IMR-90 (cell line): ENCODE measurements at regions not wholly inside any gene's neighbourhood (a gene's known extent, or its start where the extent isn't known, plus 50 kb on each side); places are given as distances from the start of the nearest gene placed in this dataset.

Experiments
- FOS ChIP-seq: fragments of 150-350 bp; IDR thresholded peaks from 2 replicates; pipeline ENCODE4 v1.6.1; 2016; ENCODE audit warnings: low read depth, low read length
- MAZ ChIP-seq: IDR thresholded peaks from 2 replicates; pipeline ENCODE4 v1.6.1; 2012; ENCODE audit warnings: low read depth, mild to moderate bottlenecking, low read length, improper control_type of control experiment, moderate library complexity, borderline replicate concordance
- POLR2A ChIP-seq: IDR thresholded peaks from 2 replicates; pipeline ENCODE4 v1.6.1; 2012; ENCODE audit warnings: mild to moderate bottlenecking, low read depth, low read length
- TF ChIP-seq, protein P1 (sequence below): conservative IDR thresholded peaks from 2 replicates; pipeline ENCODE4 v1.5.1; 2012; ENCODE audit warnings: mild to moderate bottlenecking, low read depth, low read length, improper control_type of control experiment
- TF ChIP-seq, protein P2 (sequence below): fragments of 150-350 bp; IDR thresholded peaks from 2 replicates; pipeline ENCODE4 v1.6.1; 2016; ENCODE audit warnings: low read depth, mild to moderate bottlenecking, low read length, moderate library complexity, borderline replicate concordance

DNA sequence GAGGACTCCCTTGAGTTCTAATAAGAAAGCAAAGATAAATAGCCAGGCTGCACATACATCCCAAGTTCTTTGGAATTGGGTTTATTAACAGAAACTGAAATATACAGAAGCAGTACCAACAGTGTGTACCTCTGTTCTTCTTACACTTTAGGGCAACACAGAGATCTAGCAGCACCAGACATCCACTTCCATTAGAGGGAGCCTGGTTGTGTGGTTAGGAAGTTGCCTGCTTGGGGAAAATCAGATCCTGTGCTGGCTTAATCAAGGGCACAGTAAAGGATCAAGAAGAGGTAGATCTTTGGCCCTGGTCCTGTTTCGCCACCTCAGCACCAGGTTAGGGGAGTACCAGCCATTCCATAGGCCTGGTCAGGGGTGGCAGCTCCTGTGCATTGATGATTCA lies 231.1 kb upstream of the ARHGAP24 start:
- TF ChIP-seq, protein P1, sequence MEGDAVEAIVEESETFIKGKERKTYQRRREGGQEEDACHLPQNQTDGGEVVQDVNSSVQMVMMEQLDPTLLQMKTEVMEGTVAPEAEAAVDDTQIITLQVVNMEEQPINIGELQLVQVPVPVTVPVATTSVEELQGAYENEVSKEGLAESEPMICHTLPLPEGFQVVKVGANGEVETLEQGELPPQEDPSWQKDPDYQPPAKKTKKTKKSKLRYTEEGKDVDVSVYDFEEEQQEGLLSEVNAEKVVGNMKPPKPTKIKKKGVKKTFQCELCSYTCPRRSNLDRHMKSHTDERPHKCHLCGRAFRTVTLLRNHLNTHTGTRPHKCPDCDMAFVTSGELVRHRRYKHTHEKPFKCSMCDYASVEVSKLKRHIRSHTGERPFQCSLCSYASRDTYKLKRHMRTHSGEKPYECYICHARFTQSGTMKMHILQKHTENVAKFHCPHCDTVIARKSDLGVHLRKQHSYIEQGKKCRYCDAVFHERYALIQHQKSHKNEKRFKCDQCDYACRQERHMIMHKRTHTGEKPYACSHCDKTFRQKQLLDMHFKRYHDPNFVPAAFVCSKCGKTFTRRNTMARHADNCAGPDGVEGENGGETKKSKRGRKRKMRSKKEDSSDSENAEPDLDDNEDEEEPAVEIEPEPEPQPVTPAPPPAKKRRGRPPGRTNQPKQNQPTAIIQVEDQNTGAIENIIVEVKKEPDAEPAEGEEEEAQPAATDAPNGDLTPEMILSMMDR = no peak
- TF ChIP-seq FOS (no peak), POLR2A (no peak), MAZ (no peak)
- TF ChIP-seq, protein P2, sequence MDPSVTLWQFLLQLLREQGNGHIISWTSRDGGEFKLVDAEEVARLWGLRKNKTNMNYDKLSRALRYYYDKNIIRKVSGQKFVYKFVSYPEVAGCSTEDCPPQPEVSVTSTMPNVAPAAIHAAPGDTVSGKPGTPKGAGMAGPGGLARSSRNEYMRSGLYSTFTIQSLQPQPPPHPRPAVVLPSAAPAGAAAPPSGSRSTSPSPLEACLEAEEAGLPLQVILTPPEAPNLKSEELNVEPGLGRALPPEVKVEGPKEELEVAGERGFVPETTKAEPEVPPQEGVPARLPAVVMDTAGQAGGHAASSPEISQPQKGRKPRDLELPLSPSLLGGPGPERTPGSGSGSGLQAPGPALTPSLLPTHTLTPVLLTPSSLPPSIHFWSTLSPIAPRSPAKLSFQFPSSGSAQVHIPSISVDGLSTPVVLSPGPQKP = no peak
